GM12865 (cell line): ENCODE measurements at regions not wholly inside any gene's neighbourhood (a gene's known extent, or its start where the extent isn't known, plus 50 kb on each side); places are given as distances from the start of the nearest gene placed in this dataset.
"Not testable (repeated sequence)": the region's sequence is repeated elsewhere in the genome, so short reads cannot be mapped to it uniquely, and the experiment has no call there.

ENCODE experiments used
- DNase-seq: peaks from one replicate; pipeline ENCODE4 v3.0.0; 2010; ENCODE audit warnings: low read depth
- H3K4me3 ChIP-seq: 2 replicates; pipeline ENCODE4 v1.5.1; 2011; ENCODE audit warnings: mild to moderate bottlenecking, low read depth, low read length, control low read depth
- TF ChIP-seq, protein P1 (sequence below): IDR thresholded peaks from 2 replicates; pipeline ENCODE4 v1.5.1; 2011; ENCODE audit warnings: low read length, control low read depth, low read depth, inconsistent platforms; ENCODE audit not compliant: insufficient read depth; ENCODE audit errors: missing control alignments

GRCh38 chrX:8043546-8043945, 116.3 kb upstream of the PNPLA4 start:
- TF ChIP-seq, protein P1, sequence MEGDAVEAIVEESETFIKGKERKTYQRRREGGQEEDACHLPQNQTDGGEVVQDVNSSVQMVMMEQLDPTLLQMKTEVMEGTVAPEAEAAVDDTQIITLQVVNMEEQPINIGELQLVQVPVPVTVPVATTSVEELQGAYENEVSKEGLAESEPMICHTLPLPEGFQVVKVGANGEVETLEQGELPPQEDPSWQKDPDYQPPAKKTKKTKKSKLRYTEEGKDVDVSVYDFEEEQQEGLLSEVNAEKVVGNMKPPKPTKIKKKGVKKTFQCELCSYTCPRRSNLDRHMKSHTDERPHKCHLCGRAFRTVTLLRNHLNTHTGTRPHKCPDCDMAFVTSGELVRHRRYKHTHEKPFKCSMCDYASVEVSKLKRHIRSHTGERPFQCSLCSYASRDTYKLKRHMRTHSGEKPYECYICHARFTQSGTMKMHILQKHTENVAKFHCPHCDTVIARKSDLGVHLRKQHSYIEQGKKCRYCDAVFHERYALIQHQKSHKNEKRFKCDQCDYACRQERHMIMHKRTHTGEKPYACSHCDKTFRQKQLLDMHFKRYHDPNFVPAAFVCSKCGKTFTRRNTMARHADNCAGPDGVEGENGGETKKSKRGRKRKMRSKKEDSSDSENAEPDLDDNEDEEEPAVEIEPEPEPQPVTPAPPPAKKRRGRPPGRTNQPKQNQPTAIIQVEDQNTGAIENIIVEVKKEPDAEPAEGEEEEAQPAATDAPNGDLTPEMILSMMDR: no peak
- DNase-seq: no peak
- H3K4me3 ChIP-seq: no peak overlapping the region

- TF ChIP-seq, protein P1: no peak
- no peak for DNase-seq
- H3K4me3 ChIP-seq: no peak overlapping the region
Measured at GRCh38 chrX:8043121-8043520, 115.9 kb upstream of the PNPLA4 start.

- TF ChIP-seq, protein P1: no peak
- no peak for DNase-seq
- no peak overlapping the region for H3K4me3 ChIP-seq
Measured at GRCh38 chrX:8042304-8042703, 115.1 kb upstream of the PNPLA4 start.

DNA sequence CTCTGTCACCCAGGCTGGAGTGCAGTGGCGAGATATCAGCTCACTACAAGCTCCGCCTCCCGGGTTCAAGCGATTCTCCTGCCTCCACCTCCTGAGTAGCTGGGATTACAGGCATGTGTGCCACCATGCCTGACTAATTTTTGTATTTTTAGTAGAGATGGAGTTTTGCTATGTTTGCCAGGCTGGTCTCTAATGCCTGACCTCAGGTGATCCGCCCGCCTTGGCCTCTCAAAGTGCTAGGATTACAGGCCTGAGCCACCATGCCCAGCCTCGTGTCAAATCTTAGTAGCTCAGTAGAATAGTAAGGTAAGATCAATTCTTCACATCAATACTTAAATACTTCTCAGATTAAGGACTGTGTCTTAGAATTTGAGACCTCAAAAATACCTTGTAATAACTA, 112.5 kb upstream of the PNPLA4 start:
- not testable (repeated sequence) for H3K4me3 ChIP-seq, DNase-seq

- H3K4me3 ChIP-seq: no peak overlapping the region
- DNase-seq: no peak
Measured at GRCh38 chrX:8037593-8038348, 110.6 kb upstream of the PNPLA4 start.

GRCh38 chrX:8036914-8037313, 109.7 kb upstream of the PNPLA4 start:
- TF ChIP-seq, protein P1: no peak
- no peak overlapping the region for H3K4me3 ChIP-seq
- no peak for DNase-seq

More at GRCh38 chrX:8037593-8038348, 110.6 kb upstream of the PNPLA4 start:
- TF ChIP-seq, protein P1: no peak

DNA sequence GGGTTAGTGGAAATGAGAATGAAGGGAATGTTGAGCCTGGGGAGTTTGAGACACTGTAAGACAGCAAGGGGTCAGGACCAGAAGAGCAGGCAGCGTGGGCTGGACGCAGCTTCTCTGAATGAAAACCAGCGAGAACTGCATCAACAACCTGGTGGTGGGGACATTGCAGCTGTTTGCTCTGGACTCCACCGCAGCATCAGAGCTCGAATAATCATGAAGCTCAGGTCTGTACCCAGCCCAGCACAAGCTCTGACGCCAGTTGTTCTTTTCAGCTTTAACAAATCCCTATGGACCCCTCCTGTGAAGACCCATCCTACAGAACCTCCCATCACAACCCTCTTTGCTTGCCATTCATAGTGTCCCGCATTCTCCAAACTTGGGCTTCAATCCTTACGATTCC, 106.8 kb upstream of the PNPLA4 start:
- no peak overlapping the region for H3K4me3 ChIP-seq
- no peak for DNase-seq
- TF ChIP-seq, protein P1: no peak

- H3K4me3 ChIP-seq: no peak overlapping the region
- DNase-seq: no peak
- TF ChIP-seq, protein P1: no peak
Measured at GRCh38 chrX:8033175-8033574, 106.0 kb upstream of the PNPLA4 start.
